IPS-20b (cell line): ENCODE measurements at regions not wholly inside any gene's neighbourhood (a gene's known extent, or its start where the extent isn't known, plus 50 kb on each side); places are given as distances from the start of the nearest gene placed in this dataset.
"Not testable (repeated sequence)": the region's sequence is repeated elsewhere in the genome, so short reads cannot be mapped to it uniquely, and the experiment has no call there.

Source experiments
- H3K27ac ChIP-seq: one replicate; pipeline ENCODE4 v1.5.1; 2013; ENCODE audit warnings: low read length
- H3K27me3 ChIP-seq: 2 replicates; pipeline ENCODE4 v1.6.1; 2013; ENCODE audit warnings: mild to moderate bottlenecking, low read length, inconsistent platforms; ENCODE audit not compliant: insufficient read depth
- H3K36me3 ChIP-seq: 2 replicates; pipeline ENCODE4 v1.6.1; 2013; ENCODE audit warnings: low read depth, mild to moderate bottlenecking, inconsistent platforms, low read length, moderate library complexity; ENCODE audit not compliant: insufficient read depth
- H3K4me1 ChIP-seq: 2 replicates; pipeline ENCODE4 v1.6.1; 2013; ENCODE audit warnings: mild to moderate bottlenecking, control low read depth, inconsistent platforms, low read length, moderate library complexity; ENCODE audit not compliant: insufficient read depth
- H3K4me3 ChIP-seq: 2 replicates; pipeline ENCODE4 v1.5.1; 2013; ENCODE audit warnings: mild to moderate bottlenecking, low read length, inconsistent platforms
- H3K9ac ChIP-seq: 2 replicates; pipeline ENCODE4 v1.6.1; 2013; ENCODE audit warnings: low read depth, mild to moderate bottlenecking, inconsistent platforms, low read length, moderate library complexity
- H3K9me3 ChIP-seq: 2 replicates; pipeline ENCODE4 v1.6.1; 2013; ENCODE audit warnings: mild to moderate bottlenecking, low read depth, low read length, inconsistent platforms; ENCODE audit not compliant: insufficient read depth

DNA sequence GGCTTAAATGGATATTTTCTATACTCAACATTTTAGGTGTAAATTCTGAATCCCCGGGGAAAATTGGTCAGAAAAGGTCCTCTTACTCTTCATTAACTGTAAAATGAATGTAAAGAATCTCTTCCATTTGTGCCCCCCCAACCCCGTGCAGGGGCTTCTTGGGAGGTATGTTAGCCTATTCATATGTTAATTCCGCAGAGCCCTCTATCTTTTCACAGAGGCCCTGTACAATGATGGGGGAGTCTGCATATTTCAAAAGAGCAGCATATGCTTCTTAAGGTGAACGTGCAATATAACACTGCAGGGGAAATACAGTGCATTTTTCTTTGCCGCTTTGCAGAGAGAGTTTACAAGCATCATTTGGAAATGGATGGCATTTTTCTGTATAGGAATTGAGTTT, 88.5 kb upstream of the CXorf66 start:
- no peak overlapping the region for H3K27ac ChIP-seq
- no peaks in the 10 kb centered on the region for H3K9me3 ChIP-seq
- H3K27me3 ChIP-seq, result no peaks in the 10 kb centered on the region
- H3K36me3 ChIP-seq, result no peaks in the 10 kb centered on the region
- peaks cover 11% of the 10 kb centered on the region; the same call in 1 of the 2 replicates for H3K4me1 ChIP-seq
- no peak overlapping the region for H3K9ac ChIP-seq
- H3K4me3 ChIP-seq, result peak overlapping the region; percentile 30; the same call in 1 of the 2 replicates

DNA sequence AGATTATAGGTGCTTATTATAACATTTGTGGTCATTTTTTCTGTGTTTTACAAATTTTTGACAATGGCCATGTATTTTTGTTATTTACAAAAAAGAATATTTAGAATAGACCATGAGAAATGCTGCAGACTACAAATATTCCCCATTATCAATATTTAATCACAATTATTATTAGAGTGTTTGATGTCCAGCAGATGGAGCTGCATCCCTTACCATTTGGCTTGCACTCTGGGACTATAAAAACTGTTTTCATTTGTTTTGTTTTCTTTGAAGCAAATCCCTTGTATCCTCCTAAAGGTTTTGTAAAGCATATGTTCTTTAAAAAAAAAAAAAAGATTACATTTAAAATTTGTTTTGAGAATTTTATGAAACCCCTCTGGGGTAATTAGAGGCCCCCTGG, 85.6 kb upstream of the CXorf66 start:
- Histone ChIP-seq H3K36me3 (no peaks in the 10 kb centered on the region), H3K4me3 (no peak overlapping the region), H3K27me3 (no peaks in the 10 kb centered on the region), H3K9ac (no peak overlapping the region), H3K27ac (no peak overlapping the region), H3K4me1 (peaks cover 11% of the 10 kb centered on the region; the same call in 1 of the 2 replicates), H3K9me3 (no peaks in the 10 kb centered on the region)

DNA sequence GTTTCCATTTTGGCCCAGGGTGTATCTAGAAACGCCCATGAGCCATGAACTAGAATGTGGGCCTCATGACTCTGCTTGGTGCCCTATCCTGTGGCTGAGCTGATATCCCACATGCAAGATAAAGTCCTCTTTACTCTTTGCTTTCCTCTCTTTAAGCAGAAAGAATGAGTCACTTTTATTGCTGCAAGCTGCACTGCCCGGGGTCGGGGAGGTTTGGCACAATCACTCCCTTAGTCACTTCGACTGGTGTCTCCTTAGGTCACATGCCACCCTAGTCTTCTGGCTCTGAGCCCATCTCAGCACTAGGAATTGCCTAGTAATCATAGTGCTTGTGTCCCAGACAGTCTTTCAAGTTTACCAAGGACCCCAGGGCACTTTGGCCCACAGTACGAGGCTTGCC, 75.1 kb upstream of the CXorf66 start:
- Histone ChIP-seq H3K27me3 (no peaks in the 10 kb centered on the region), H3K9me3 (no peaks in the 10 kb centered on the region), H3K9ac (no peak overlapping the region), H3K27ac (no peak overlapping the region), H3K4me1 (no peaks in the 10 kb centered on the region), H3K4me3 (no peak overlapping the region), H3K36me3 (no peaks in the 10 kb centered on the region)

DNA sequence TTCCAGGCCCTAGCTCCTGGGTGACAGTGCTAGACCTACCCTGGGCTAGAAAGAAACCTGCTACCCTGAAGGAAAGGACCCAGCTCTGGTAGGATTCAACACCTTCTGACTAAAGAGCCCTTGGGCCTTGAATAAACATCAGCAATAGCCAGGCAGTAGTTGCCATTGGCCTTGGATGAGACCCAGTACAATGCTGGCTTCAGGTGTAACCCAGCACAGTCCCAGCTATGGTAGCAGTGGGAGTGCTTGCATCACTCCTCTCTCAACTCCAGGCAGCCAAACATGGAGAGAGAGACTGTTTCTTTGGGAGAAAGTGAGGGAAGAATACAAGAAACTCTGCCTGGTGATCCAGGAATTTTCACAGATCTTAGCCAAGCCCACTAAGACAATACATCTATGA, 73.5 kb upstream of the CXorf66 start:
- Histone ChIP-seq H3K4me3 (no peak overlapping the region), H3K9ac (no peak overlapping the region), H3K9me3 (no peaks in the 10 kb centered on the region), H3K27ac (no peak overlapping the region), H3K4me1 (no peaks in the 10 kb centered on the region; the same call in 1 of the 2 replicates), H3K36me3 (no peaks in the 10 kb centered on the region), H3K27me3 (no peaks in the 10 kb centered on the region)

DNA sequence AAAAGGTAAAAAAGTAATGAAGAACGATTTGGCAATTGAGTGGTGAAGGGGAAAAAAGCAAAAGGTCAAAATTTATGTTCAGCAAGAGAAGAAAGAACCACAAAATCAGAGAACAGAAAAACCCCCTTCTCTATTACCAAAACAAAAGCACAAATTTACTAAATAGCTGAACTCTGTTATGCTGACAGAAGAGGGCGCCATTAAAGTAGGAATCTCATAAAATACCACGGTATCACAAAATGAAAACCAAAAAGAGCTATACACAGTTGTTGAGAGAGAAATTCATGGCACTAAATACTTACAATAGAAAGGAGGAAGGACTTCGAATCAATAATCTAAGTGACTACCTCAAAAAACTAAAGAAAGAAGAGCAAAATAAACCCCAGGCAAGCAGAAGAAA, 69.6 kb upstream of the CXorf66 start:
- H3K4me1 ChIP-seq, result no peaks in the 10 kb centered on the region; the same call in 1 of the 2 replicates
- H3K9ac ChIP-seq, result no peak overlapping the region
- no peak overlapping the region for H3K4me3 ChIP-seq
- H3K9me3 ChIP-seq, result no peaks in the 10 kb centered on the region
- no peaks in the 10 kb centered on the region for H3K27me3 ChIP-seq
- no peaks in the 10 kb centered on the region for H3K36me3 ChIP-seq
- no peak overlapping the region for H3K27ac ChIP-seq

DNA sequence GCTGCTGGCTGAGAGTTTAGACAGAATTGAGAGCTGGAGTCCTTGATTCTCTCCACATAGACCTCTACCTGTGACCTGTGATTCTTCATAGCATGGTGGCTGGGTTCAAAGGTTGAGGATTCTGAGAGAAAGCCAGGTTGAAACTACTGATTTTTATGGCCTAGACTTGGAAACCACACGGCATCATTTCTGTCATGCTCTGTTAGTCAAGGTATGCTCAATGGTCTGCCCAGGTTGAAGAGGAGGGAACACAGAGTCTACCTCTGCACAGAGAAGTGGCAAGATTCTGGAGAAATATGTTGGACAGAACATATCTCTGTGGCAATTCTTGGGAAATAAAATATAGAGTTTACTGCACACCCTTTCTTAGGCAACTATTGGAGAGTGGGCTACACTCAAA, 57.2 kb upstream of the CXorf66 start:
- H3K4me3 ChIP-seq, result no peak overlapping the region
- H3K4me1 ChIP-seq, result no peaks in the 10 kb centered on the region
- H3K27me3 ChIP-seq, result no peaks in the 10 kb centered on the region
- H3K9ac ChIP-seq, result no peak overlapping the region
- H3K36me3 ChIP-seq, result no peaks in the 10 kb centered on the region
- H3K9me3 ChIP-seq, result no peaks in the 10 kb centered on the region
- H3K27ac ChIP-seq, result no peak overlapping the region

DNA sequence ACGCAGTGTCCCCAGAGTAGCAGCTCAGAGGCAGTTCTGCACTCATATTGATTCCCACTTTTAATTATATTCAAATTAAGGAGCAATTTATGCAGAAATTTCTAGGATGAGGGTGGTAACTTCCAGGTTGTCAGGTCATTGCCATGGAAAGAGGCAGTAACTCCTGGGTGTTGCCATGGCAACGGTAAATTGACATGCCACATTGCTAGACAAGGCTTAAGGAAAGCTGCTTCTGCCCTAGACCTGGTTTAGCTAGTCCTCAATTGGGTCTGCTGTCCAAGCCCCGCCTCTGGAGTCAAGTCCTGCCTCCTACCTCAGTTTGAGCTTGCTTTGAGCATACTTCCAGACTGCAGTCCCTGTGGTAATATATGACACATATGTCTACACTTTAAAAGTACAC, 53.8 kb upstream of the CXorf66 start:
- H3K9ac ChIP-seq, H3K27ac ChIP-seq, H3K27me3 ChIP-seq, H3K4me1 ChIP-seq, H3K4me3 ChIP-seq, H3K36me3 ChIP-seq, H3K9me3 ChIP-seq: not testable (repeated sequence)
